HG02763 (cell line): ENCODE measurements at regions not wholly inside any gene's neighbourhood (a gene's known extent, or its start where the extent isn't known, plus 50 kb on each side); places are given as distances from the start of the nearest gene placed in this dataset.

ENCODE experiments used
- ATAC-seq: cut with Tn5 transposase; IDR thresholded peaks from one replicate; pipeline ENCODE4 v1.9.1; 2021; ENCODE audit warnings: mild to moderate bottlenecking, moderate library complexity; ENCODE audit not compliant: unreplicated experiment

DNA sequence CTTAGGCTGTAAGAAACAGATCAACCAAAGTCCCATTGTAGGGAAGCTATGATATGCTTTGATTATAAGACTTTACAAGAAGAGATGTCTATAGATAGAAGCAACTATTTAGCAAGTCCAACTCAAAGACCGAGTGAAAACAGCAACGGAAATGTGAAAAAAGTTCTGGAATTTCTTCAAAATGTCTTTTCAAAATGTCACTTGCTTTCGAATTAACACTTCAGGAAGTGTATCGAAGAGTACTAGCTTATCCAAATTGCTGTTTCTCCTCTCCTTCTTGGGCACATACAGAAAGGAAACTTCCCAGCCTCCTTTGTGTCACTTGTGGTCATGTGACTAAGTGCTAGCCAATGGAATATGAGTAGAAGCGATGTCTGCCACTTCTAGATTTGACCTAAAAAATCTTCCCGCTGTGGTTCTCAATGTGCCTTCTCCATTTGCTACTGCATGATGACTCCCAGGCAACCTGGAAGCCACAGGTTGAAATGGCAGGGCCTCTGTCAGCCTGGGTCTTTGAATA, 89.9 kb downstream of the TSEN15 start:
- ATAC-seq: no peak

DNA sequence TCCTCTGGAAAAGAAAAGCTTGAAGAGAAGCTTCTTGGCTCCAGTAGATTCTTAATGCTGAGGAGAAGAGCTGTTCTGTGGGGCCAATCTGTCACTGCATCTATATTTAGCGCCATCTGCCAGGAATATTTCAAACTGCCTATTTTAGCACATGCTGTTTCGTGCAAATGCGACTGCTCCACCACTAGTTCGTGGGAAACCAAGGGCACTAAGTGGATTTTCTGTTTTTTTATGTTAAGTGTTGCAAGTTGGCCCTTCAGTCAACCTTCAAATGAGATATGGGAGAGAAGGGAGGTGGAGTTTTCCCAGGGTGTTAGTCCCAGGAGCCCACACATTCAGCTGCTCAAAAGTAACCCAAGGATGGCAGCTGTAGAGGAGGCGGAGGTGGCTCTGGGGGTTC, 91.9 kb downstream of the TSEN15 start:
- ATAC-seq: no peak

DNA sequence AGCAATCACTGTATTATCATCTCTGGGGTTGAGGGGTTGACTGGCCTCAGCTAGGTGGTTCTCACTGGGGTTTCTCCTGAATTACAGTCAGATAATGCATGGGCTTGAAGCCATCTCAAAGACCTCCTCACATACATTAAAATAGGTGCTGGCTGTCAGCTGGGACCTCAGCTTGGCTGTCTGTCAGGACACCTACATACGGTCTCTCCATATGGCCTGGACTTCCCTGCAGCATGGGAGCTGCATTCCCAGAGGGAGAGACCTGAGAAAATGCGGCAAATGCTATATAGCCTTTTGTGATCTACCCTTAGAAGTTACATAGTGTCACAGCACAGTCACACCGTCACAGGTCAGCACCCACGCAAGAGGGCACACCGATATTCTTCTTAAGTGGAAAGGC, 93.6 kb downstream of the TSEN15 start:
- ATAC-seq: no peak

DNA sequence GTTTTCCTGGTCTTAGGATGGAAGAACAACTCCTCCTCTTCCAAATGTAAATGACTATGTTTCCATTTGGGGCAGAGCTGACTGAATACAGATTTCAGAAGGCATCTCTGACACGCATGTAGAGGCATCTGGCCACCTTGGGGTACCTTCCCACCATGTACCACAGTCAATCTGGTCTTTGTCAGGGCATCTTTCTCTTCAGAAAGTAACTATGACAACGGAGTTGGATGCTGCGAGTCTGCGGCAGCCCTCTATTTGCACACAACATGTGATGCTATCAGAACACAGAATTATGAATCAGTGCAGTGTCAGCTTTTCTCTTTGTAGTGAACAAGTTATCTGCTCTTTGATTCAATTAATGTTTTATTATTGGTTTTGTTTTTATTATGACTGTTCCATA, 94.7 kb downstream of the TSEN15 start:
- no peak for ATAC-seq

DNA sequence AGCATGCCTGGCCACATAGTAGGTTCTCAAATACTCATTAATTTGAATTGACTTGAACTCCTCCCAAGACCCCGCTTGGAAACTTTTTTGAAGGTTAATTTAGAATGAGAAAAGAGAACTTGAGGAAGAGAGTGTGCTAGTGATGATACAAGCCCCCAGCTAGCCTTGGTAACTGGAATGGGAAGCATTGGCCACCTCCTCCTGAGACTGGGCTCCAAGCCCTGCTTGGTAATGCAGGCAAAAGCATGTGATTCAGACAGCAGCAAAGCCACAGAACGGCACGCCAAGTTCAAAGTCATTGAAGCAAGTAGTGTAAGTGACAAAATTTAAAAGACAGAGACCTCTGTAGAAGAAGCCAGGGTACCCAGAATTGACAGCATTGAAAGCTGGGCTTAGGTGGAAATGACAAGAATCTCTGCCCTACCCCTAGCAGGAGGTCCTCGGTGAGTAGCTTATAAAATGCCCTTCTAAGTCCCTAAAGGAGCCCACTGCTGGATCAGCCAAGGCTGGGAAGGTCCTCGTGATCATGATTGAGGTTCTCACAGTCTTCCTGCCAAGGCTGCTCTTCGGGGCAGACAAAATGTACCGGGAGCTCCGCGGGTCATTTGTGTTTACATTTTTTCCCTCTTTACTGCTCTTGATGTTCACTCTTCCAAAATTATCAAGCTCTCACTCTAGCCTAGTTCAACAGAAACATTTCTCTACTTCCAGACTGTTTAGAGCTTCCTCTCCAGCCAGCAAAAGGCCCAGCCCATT, 99.4 kb downstream of the TSEN15 start:
- ATAC-seq: no peak

DNA sequence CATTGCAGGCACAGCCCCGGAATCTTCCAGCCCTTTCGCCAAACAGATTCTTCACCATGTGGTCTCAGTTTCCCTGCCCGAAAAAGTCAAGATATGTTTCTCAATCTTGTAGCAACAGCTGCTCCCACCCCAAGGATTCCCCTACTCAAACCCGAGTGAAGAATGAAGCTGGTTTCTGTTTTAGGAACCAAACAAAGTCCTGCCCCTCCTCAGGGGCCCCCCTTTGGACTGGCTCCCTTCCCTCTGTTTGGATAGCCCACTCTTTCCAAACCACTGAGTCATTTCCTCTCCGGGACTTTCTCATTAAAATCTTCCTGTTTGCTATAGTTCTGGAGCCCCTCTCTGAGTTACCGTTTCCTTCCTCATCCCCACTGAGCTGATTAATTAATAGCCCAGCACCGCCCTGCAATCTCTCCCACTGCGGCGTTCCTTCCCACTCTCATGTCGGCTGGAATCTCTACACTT, 100.9 kb downstream of the TSEN15 start:
- no peak for ATAC-seq

DNA sequence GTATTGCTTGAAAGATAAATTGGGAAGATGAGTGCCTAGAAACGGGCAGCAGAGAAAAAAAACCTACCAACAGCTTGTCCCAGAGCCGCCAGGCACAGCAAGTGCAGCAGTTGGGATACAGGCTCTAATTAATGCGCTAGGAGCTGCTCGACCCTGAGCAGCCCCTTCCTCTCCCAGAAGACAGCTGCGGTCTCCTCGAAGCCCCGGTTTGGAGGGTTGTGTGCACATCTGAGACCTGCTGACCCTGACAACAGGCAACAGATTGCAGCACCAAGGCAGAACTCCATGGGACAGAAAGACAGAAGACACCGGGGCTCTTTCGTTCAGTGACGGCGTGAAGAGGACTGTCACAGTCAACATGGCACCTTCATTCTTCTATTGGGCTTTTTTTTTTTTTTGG, 101.4 kb downstream of the TSEN15 start:
- no peak for ATAC-seq

DNA sequence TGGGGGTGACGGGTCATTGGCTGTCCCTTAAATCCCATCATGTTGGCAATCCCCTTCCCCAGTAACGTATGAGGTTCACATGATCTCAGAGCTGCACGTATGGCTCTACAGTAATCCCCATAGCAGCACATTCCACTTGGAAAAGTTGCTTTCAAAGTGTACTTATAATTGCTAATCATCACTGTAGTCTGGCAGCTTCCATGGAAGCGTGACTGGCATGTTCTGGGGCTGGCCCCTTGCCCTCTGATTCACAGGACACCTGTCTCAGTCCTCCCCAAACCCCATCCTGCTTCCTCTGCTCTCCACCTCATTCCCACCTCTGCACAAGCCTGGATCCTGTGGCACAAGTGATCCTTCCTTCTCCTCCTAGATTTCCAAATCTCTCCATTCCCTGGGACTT, 102.2 kb downstream of the TSEN15 start:
- ATAC-seq: no peak

DNA sequence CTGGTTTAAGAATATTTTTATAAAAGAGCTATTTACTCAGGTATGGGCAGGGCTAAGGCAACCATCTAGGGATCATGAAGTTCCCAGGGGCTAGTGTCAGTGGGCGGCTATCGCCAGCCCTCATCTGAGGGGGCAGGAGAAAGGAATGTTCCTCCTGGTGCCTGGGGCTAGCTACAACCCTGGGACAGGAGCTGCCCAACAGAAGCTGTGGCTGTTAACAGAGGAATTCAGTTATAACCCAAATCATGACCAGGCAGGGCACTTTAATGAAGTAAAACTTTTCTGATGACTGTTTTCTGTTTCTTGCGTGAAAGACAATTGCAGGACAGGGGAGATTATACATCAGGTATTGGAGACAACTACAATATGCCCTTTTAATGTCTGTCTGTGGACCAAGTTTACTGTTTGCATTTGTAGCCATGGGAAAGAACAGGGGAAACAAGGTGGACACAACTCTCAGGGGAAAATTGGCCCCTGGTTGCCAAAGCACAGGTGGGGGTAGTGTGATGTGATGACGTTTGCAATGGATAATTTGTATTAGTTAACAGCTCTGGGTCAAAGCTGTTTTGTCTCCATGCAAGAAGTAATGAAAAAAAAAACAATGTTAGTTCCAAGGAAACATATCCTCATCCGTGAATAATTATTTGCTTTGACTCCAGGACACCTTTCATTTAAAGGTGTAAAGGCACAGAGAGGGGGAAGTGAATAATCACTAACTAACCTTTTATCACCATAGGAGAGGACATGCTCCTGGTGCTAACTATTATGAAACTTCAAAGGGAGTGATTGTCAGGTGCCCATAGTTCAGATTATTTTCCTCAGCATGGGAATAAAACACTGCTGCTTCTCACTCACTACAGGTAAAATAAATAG, 105.2 kb downstream of the TSEN15 start:
- no peak for ATAC-seq

DNA sequence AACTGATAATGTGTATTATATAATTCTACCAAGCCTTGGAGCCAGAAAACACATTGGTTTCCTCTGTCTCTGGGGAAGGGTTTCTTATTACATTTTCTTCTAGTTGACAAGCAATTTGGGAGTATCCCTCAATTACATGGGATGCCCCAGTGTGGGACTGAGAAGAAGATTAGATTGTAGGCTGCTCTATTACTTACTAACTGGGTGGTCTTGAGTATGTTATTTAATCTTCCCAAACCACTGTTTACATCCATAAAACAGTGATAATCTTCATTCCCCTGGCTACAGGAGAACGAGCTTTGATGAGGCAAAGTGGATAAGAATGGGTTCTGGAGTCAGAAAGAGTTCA, 105.8 kb downstream of the TSEN15 start:
- ATAC-seq: no peak

DNA sequence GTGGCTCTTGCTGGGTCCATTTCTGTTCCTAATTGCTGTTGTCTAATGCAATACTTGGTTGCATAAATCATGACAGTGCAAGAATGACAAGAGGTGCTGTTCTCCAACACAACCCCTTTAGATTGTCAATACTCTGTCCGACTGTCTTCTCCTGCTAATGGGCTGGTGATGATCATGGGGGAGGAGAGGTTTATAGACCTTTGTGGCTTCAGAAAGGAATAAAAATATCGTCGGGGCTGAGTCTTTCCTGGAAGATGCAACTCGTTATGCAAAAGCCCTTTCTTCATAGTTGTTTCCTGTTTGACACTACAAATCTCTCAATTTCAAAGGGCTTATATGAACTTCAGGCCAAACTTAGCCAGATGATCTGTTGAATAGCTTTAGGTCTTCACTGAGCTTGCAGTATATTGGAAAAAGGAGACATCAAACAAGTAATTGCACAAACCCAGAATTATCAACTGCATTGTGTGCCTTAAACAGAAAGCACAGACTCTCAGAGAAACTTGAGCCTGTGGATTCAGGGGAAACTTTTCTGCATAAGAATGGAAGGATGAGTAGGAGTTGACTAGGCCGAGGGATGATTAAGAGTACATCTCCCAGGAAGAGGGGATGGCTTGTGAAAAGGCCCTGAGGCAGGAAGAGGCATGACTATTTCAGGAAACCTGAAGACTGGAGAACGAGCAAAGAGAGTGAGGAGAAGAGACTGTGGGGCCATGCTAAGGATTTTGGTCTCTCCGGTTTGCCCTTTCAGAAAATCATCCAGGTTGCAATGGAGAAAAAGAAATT, 107.6 kb downstream of the TSEN15 start:
- no peak for ATAC-seq

DNA sequence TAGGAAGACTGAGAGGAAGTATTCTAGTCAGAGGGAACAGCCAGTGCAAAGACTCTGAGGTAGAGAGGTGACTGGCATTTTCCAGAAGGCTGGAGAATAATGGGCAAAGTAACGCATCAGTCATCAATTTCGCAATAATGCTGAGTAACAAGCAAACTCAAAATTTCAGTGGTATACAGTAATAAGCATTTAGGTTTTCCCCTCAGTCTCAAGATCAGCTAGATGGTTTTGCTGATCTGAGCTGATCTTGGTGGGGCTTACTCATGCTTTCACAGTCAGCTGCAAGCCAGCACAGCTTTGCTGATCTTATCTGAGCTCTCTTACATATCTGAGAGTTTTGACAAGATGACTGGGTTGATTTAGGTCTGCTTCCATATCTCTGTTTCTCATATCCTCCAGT, 108.7 kb downstream of the TSEN15 start:
- ATAC-seq: no peak

DNA sequence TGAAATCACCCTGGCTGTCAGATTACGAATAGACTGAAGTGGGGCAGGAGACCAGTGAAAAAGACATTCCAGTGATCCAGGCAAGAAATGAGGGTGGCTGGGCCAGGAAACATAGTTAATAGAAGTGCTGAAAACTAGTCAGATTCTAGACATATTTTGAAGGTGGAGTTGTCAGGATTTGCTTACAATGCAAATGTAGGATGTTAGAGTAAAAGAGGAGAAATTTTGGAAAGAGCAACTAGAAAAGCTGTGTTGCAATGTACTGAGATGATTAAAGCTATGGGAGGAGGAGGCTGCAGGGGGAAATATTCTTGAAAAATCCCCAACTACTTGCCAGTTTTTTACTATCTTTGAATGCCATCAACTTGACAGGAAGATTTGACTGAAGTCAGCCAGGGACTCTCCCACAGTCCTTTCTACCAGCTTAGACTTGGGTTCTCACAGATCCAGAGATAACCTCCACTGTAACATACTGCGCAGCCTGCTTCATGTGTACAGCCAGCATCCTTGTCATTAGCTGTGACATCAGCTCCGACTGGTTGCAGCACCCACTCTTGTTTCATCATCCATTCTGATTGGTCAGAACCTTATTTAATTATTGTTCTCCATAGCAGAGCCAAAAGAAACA, 109.7 kb downstream of the TSEN15 start:
- ATAC-seq: no peak

DNA sequence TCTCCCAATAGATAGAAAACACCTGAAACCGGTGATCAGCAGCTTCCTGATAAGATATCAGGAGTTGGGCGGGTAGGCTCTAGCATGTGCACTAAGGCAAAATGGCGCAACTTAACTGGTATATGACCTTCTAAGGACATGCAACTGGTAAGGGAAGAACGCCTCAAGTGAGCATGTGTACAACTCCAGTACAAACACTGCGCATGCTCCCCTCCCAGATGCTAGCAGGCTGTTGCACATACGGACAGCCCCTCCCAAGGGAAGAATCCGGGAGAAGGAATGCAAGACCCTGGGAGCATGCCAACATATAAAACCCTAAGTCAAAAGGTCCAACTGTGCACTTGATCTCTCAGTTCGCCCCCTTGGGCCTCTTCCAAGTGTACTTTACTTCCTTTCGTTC, 110.8 kb downstream of the TSEN15 start:
- ATAC-seq: no peak

DNA sequence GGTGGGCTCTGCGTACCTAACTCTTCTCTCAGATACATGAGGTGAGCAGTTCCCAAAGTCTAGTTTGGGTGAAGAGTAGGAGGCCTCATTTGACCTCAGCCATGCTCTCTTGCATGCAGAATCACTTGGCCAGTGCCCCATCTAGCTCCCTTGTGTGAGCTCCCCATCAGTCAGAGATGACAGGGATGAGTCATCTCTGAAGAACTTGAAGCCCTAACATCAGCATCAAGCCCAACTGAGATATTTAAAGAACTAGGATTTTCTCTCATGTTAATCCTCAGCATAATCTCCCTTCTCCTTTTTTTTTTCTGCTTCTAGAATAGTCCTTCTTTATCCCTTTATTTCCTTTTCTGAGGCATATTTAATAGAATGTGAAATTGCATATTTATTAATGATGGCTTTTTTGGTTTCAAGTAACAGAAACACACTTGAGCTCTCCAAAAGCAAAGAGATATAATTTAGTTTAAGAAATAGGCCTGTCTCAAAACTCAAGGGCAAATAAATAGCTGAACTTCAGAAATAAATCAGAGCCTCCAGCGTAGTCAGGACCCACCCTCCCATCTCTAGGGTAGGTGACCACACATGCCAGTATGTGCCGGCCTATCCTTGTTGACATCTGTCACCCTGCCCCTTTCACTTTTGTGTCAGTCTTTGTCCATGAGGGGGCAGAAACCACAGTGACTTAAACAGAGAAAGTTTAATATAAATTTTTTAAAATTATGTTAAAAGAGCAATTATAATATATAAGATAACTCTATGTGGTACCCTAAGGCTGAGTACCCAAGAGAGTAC, 112.3 kb downstream of the TSEN15 start:
- ATAC-seq: peak; percentile 67

DNA sequence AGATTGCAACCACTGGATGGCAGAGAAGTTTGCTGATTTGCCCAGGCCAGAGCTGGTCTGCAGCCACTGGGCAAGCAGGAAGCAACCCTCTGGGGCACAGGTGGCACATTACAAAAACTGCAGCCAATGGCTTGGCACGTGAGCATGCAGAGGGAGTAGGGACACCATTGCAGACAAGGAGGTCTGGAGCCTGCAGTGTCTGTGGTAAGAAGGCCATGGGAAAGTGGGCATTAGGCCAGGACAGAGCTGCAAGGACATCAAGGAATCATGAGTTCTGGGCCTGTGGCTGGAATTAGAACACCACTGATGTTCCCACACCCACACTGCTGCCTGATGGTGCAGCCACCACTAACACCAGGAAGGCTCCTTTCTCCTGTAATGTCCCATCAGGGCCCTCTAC, 113.0 kb downstream of the TSEN15 start:
- no peak for ATAC-seq

DNA sequence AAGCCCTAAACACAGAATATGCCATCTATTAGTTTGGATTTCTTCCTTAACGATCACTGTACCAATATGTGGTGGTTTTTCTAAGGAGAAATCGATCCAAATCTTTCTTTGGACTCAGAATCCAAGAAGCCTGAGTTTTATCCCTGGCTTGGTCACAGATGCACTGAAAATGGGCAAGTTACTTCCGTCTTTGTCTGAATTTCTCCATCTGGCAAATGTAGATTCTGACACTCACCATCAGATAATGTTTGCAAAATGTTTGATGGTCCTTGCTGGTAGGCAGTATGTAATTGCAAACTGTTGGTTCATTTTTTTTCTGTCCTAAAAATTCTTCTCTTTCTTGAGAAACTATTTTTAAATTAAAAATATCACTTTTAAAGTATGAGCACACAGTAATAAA, 115.0 kb downstream of the TSEN15 start:
- no peak for ATAC-seq

DNA sequence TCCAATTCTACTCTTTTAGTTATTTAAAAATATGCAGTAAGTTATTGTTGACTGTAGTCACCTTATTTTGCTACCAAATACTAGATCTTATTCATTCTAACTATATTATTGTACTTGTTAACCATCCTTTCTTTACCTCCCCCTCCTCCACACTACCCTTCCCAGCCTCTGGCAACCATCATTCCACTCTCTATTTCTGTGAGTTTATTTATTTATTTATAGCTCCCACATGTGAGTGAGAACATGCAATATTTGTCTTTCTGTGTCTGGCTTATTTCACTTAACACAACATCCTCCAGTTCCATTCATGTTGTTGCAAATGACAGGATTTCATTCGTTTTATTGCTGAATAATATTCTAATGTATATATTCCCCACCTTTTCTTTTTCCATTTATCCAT, 115.8 kb downstream of the TSEN15 start:
- ATAC-seq: no peak

DNA sequence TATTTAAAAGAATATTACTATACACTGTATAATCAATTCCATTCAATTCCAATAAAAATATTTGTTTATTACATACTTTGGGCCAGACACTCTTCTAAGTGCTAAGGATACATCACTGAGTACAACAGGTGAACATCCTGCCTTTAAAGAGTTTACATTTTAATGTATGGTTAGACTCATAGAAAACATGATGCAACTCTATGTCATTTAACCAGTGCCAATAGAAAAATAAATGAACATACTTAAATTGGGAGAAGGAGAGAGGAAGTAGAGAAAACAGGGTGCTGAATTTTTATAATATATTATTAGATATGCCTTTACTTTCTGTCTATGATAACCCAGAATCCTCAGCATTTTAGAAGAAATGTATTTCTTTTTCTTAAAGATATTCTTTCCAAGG, 119.2 kb downstream of the TSEN15 start:
- no peak for ATAC-seq

DNA sequence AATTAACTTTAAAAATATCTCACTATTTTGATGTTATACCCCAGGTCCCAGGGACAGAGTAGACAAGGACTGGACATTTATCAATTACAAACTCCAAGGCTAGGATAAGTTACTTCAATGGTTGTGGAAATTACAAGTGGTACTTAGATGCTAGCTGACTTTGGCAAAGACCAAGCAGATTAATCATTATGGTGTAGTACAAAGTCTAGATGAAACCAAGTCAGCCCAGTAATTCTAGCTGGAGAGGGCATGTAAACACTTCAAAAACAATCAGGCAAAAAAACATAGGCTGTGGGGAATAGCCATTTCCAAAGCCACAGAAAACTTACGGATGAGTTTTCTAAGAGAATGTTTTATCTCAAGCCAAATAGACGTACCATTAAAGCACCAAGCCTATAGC, 124.5 kb downstream of the TSEN15 start:
- no peak for ATAC-seq
